ENCODE measurements at regions not wholly inside any gene's neighbourhood (a gene's known extent, or its start where the extent isn't known, plus 50 kb on each side); places are given as distances from the start of the nearest gene placed in this dataset.

DNA sequence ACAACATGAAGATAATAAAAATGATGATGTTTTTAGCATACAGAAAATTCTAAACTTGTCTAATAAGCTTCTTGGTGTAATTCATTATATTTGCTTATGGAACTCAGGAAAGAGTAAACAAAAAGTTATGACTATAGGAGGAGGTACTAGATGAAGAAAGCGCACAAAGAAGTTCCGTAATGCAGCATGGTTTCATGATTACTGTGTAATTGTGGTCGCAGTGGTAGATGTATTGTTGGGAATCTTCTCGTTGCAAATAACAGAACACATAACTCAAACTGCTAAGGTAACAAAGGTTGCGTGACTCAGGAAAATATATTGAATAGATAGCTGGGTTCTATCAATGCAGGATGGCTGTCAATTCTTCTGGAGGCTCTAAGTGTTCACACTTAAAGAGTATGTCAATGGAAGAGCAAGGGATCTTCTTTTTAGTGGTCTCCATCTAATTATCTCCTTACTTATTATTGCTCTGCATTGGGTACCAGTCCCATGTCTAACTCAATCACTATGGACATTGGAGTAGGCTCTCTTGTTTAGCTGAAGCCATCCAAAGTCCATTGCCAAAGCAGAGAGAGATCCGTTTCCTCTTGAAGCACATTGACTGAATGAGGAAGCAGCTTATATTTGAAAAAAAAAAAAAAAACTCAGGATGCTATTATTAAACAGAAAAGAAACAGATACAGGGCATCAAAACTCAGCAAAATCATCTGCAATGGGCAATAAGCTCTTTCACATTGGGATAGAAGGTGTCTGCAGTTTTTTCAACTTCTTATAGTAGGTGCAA lies 283.4 kb upstream of the ATP2B1 start:
- Histone ChIP-seq H3K4me3 (ENCODE audit: low read depth, low read length) (no peak overlapping the region), H3K27ac (no peak overlapping the region), H3K36me3 (no peaks in the 10 kb centered on the region), H3K9me3 (ENCODE audit: severe bottlenecking) (no peaks in the 10 kb centered on the region), H3K27me3 (ENCODE audit: insufficient read depth, low read depth, severe bottlenecking) (no peaks in the 10 kb centered on the region)
- DNase-seq, result no peak
- TF ChIP-seq CTCF (IDR thresholded peaks at IDR 0.05; ENCODE audit: low read depth, low read length), result no peak

GRCh38 chr12:89988188-89988915 lies 279.7 kb upstream of the ATP2B1 start:
- H3K27me3 ChIP-seq (ENCODE audit: insufficient read depth, low read depth, severe bottlenecking), result no peaks in the 10 kb centered on the region
- peak; percentile 52 for DNase-seq
- no peaks in the 10 kb centered on the region for H3K36me3 ChIP-seq
- no peak for TF ChIP-seq CTCF (IDR thresholded peaks at IDR 0.05; ENCODE audit: low read depth, low read length)
- no peaks in the 10 kb centered on the region for H3K9me3 ChIP-seq (ENCODE audit: severe bottlenecking)
- H3K4me3 ChIP-seq (ENCODE audit: low read depth, low read length), result no peak overlapping the region
- no peak overlapping the region for H3K27ac ChIP-seq

DNA sequence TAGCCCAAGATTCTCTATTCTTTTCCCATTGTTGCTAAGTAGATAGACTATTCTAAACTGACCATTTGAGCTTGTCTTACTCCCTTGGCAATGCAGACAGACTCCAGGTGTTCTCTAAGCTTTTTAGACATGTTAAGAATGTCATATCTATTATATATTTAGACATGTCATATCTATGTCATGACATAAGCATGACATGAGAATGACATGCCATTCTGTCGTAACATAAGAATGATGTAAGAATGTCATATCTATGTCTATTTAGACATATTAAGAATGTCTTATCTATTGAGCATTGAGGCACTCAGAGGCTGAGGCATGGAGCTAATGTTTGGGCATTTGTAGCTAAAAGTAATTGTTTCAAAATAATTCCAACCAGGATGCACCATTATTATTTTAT lies 277.3 kb upstream of the ATP2B1 start:
- no peaks in the 10 kb centered on the region for H3K36me3 ChIP-seq
- no peaks in the 10 kb centered on the region for H3K9me3 ChIP-seq (ENCODE audit: severe bottlenecking)
- no peak for TF ChIP-seq CTCF (IDR thresholded peaks at IDR 0.05; ENCODE audit: low read depth, low read length)
- no peak for DNase-seq
- H3K4me3 ChIP-seq (ENCODE audit: low read depth, low read length), result no peak overlapping the region
- H3K27me3 ChIP-seq (ENCODE audit: insufficient read depth, low read depth, severe bottlenecking), result no peaks in the 10 kb centered on the region
- no peak overlapping the region for H3K27ac ChIP-seq

GRCh38 chr12:89984846-89985245 lies 276.2 kb upstream of the ATP2B1 start:
- Histone ChIP-seq H3K27ac (no peak overlapping the region), H3K4me3 (ENCODE audit: low read depth, low read length) (no peak overlapping the region), H3K27me3 (ENCODE audit: insufficient read depth, low read depth, severe bottlenecking) (no peaks in the 10 kb centered on the region), H3K36me3 (no peaks in the 10 kb centered on the region), H3K9me3 (ENCODE audit: severe bottlenecking) (no peaks in the 10 kb centered on the region)
- no peak for TF ChIP-seq CTCF (IDR thresholded peaks at IDR 0.05; ENCODE audit: low read depth, low read length)
- peak; percentile 58 for DNase-seq

DNA sequence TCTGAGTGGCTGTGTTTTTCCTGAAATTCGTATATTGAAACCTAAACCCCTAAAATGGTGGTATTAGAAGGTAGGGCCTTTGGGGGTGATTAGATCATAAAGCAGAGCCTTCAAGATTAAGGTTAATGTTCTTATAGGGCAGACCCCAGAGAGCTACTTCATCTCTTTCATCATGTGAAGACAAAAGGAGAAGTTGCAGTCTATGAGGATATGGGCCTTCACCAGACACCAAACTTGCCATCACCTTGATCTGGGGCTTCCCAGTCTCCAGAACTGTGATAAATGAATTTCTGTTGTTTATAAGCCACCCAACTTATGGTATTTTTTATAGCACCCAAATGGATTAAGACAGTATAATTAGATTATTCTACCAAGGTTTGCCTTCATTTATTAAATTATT lies 275.0 kb upstream of the ATP2B1 start:
- Histone ChIP-seq H3K36me3 (no peaks in the 10 kb centered on the region), H3K9me3 (ENCODE audit: severe bottlenecking) (no peaks in the 10 kb centered on the region), H3K27ac (no peak overlapping the region), H3K27me3 (ENCODE audit: insufficient read depth, low read depth, severe bottlenecking) (no peaks in the 10 kb centered on the region), H3K4me3 (ENCODE audit: low read depth, low read length) (no peak overlapping the region)
- no peak for TF ChIP-seq CTCF (IDR thresholded peaks at IDR 0.05; ENCODE audit: low read depth, low read length)
- no peak for DNase-seq
